WTC11 (cell line): ENCODE measurements at regions not wholly inside any gene's neighbourhood (a gene's known extent, or its start where the extent isn't known, plus 50 kb on each side); places are given as distances from the start of the nearest gene placed in this dataset.

Source experiments
- ATAC-seq: fragments of 200-7000 bp; cut with Tn5 transposase; 2 replicates; pipeline ENCODE4 v1.10.0; 2021; ENCODE audit warnings: mild to moderate bottlenecking, moderate library complexity
- CTCF ChIA-PET: fragments of 300-600 bp; sonication (Branson Sonifier 250); formaldehyde crosslinking; loops from one replicate; lab custom pipeline; 2021; ENCODE audit warnings: antibody characterized with exemption; lab: Charles Lee
- POLR2A ChIA-PET: fragments of 350-600 bp; sonication (Branson Sonifier 250); formaldehyde crosslinking; loops from one replicate; lab custom pipeline; 2021; ENCODE audit warnings: antibody characterized with exemption; lab: Charles Lee
- DNase-seq: peaks from one replicate; pipeline ENCODE4 v3.0.0; 2021; ENCODE audit warnings: low spot score
- H3K27ac Mint-ChIP-seq: 2 replicates; pipeline ENCODE4 v1.8.0; 2021; ENCODE audit warnings: mixed read lengths
- H3K27me3 Mint-ChIP-seq: 2 replicates; pipeline ENCODE4 v1.8.0; 2021; ENCODE audit warnings: low read depth, mild to moderate bottlenecking, moderate library complexity, mixed read lengths
- H3K36me3 Mint-ChIP-seq: 2 replicates; pipeline ENCODE4 v1.8.0; 2021; ENCODE audit warnings: mixed read lengths
- H3K4me1 Mint-ChIP-seq: 2 replicates; pipeline ENCODE4 v1.8.0; 2022; ENCODE audit warnings: mixed read lengths
- H3K4me3 Mint-ChIP-seq: 2 replicates; pipeline ENCODE4 v1.8.0; 2021; ENCODE audit warnings: mild to moderate bottlenecking, moderate library complexity, mixed read lengths
- H3K9me3 Mint-ChIP-seq: 2 replicates; pipeline ENCODE4 v1.8.0; 2021; ENCODE audit warnings: mixed read lengths
- CBFB ChIP-seq: sonication (generic); formaldehyde crosslinking; IDR thresholded peaks from 2 replicates; pipeline ENCODE4 v1.8.1; 2022; ENCODE audit warnings: mild to moderate bottlenecking, low read depth, missing genetic modification reagents
- CREM ChIP-seq: sonication (generic); formaldehyde crosslinking; IDR thresholded peaks from 2 replicates; pipeline ENCODE4 v1.8.1; 2022; ENCODE audit warnings: mild to moderate bottlenecking, missing genetic modification reagents, moderate library complexity
- ELF4 ChIP-seq: sonication (generic); formaldehyde crosslinking; IDR thresholded peaks from 2 replicates; pipeline ENCODE4 v1.8.1; 2022; ENCODE audit warnings: low read depth, mild to moderate bottlenecking, moderate library complexity, missing genetic modification reagents
- EMX1 ChIP-seq: fragments of 250-450 bp; sonication (Bioruptor Pico); IDR thresholded peaks from 2 replicates; pipeline ENCODE4 v1.8.0; 2021; ENCODE audit warnings: mild to moderate bottlenecking
- ESRRA ChIP-seq: sonication (generic); formaldehyde crosslinking; IDR thresholded peaks from 2 replicates; pipeline ENCODE4 v1.8.1; 2022; ENCODE audit warnings: mild to moderate bottlenecking, missing genetic modification reagents, borderline replicate concordance
- GRHL2 ChIP-seq: fragments of 250-450 bp; sonication (Bioruptor Pico); IDR thresholded peaks from 2 replicates; pipeline ENCODE4 v1.8.0; 2022; ENCODE audit warnings: mild to moderate bottlenecking, moderate library complexity; ENCODE audit not compliant: insufficient replicate concordance, severe bottlenecking
- GTF2I ChIP-seq: fragments of 250-450 bp; sonication (Bioruptor Pico); conservative IDR thresholded peaks from 2 replicates; pipeline ENCODE4 v1.4.0; 2021; ENCODE audit warnings: mild to moderate bottlenecking
- HMGA2 ChIP-seq: fragments of 250-450 bp; sonication (Bioruptor Pico); IDR thresholded peaks from 2 replicates; pipeline ENCODE4 v1.4.0; 2021; ENCODE audit warnings: mild to moderate bottlenecking, moderate library complexity
- JAZF1 ChIP-seq: fragments of 250-450 bp; sonication (Bioruptor Pico); IDR thresholded peaks from 2 replicates; pipeline ENCODE4 v1.9.0; 2021; ENCODE audit warnings: moderate library complexity, mild to moderate bottlenecking, inconsistent platforms
- SMAD3 ChIP-seq: sonication (generic); formaldehyde crosslinking; IDR thresholded peaks from 2 replicates; pipeline ENCODE4 v1.8.0; 2022; ENCODE audit warnings: missing genetic modification reagents, mild to moderate bottlenecking, borderline replicate concordance
- SMAD4 ChIP-seq: sonication (generic); formaldehyde crosslinking; IDR thresholded peaks from 2 replicates; pipeline ENCODE4 v1.8.0; 2022; ENCODE audit warnings: mild to moderate bottlenecking, missing genetic modification reagents
- SOX15 ChIP-seq: fragments of 250-450 bp; sonication (Bioruptor Pico); IDR thresholded peaks from 2 replicates; pipeline ENCODE4 v1.9.0; 2021; ENCODE audit warnings: mild to moderate bottlenecking
- TEAD1 ChIP-seq: sonication (generic); formaldehyde crosslinking; IDR thresholded peaks from 2 replicates; pipeline ENCODE4 v1.8.0; 2022; ENCODE audit warnings: mild to moderate bottlenecking, missing genetic modification reagents
- TEAD4 ChIP-seq: sonication (generic); formaldehyde crosslinking; IDR thresholded peaks from 2 replicates; pipeline ENCODE4 v1.8.0; 2022; ENCODE audit warnings: mild to moderate bottlenecking, missing genetic modification reagents
- ZBTB21 ChIP-seq: sonication (generic); formaldehyde crosslinking; IDR thresholded peaks from 2 replicates; pipeline ENCODE4 v1.8.1; 2023; ENCODE audit warnings: mild to moderate bottlenecking, missing genetic modification reagents, borderline replicate concordance
- ZBTB43 ChIP-seq: sonication (generic); formaldehyde crosslinking; IDR thresholded peaks from 2 replicates; pipeline ENCODE4 v1.8.1; 2023; ENCODE audit warnings: mild to moderate bottlenecking, missing genetic modification reagents
- ZNF121 ChIP-seq: sonication (generic); formaldehyde crosslinking; IDR thresholded peaks from 2 replicates; pipeline ENCODE4 v1.8.0; 2023; ENCODE audit warnings: missing genetic modification reagents
- ZNF317 ChIP-seq: sonication (generic); formaldehyde crosslinking; IDR thresholded peaks from 2 replicates; pipeline ENCODE4 v1.8.1; 2023; ENCODE audit warnings: low read depth, mild to moderate bottlenecking, moderate library complexity, missing genetic modification reagents, borderline replicate concordance
- ZNF416 ChIP-seq: fragments of 250-450 bp; sonication (Bioruptor Pico); IDR thresholded peaks from 2 replicates; pipeline ENCODE4 v1.9.0; 2021; ENCODE audit warnings: mild to moderate bottlenecking, inconsistent platforms
- ZNF671 ChIP-seq: fragments of 250-450 bp; sonication (Bioruptor Pico); IDR thresholded peaks from 2 replicates; pipeline ENCODE4 v1.8.0; 2021; ENCODE audit warnings: mild to moderate bottlenecking
- TF ChIP-seq, protein P1 (sequence below): fragments of 250-450 bp; sonication (Bioruptor Pico); IDR thresholded peaks from 2 replicates; pipeline ENCODE4 v1.9.0; 2021; ENCODE audit warnings: moderate library complexity, mild to moderate bottlenecking, inconsistent platforms, borderline replicate concordance
- TF ChIP-seq, protein P2 (sequence below): sonication (generic); formaldehyde crosslinking; IDR thresholded peaks from 2 replicates; pipeline ENCODE4 v1.8.1; 2023; ENCODE audit warnings: mild to moderate bottlenecking, missing genetic modification reagents, borderline replicate concordance

- Mint-ChIP-seq H3K9me3 (peaks cover 4% of the 10 kb centered on the region), H3K4me3 (no peak overlapping the region), H3K4me1 (0 out of 2 replicates have a peak, but pooled peaks cover 5% of the 10 kb centered on the region), H3K27me3 (no peaks in the 10 kb centered on the region), H3K36me3 (no peaks in the 10 kb centered on the region), H3K27ac (no peak overlapping the region)
- DNase-seq (no peak), ATAC-seq (no peak)
- POLR2A ChIA-PET: no interaction called here
- TF ChIP-seq CREM (CRISPR knock-in tag) (no peak), ZNF671 (CRISPR knock-in tag) (no peak), ZNF121 (CRISPR knock-in tag) (no peak), ZNF416 (CRISPR knock-in tag) (no peak), GRHL2 (no peak), EMX1 (no peak), HMGA2 (no peak), ZBTB21 (CRISPR knock-in tag) (no peak), JAZF1 (no peak), TEAD4 (no peak), SMAD4 (no peak), ESRRA (CRISPR knock-in tag) (no peak)
- TF ChIP-seq, protein P1, sequence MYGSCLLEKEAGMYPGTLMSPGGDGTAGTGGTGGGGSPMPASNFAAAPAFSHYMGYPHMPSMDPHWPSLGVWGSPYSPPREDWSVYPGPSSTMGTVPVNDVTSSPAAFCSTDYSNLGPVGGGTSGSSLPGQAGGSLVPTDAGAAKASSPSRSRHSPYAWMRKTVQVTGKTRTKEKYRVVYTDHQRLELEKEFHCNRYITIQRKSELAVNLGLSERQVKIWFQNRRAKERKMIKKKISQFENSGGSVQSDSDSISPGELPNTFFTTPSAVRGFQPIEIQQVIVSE (CRISPR knock-in tag): no peak
- TF ChIP-seq, protein P2, sequence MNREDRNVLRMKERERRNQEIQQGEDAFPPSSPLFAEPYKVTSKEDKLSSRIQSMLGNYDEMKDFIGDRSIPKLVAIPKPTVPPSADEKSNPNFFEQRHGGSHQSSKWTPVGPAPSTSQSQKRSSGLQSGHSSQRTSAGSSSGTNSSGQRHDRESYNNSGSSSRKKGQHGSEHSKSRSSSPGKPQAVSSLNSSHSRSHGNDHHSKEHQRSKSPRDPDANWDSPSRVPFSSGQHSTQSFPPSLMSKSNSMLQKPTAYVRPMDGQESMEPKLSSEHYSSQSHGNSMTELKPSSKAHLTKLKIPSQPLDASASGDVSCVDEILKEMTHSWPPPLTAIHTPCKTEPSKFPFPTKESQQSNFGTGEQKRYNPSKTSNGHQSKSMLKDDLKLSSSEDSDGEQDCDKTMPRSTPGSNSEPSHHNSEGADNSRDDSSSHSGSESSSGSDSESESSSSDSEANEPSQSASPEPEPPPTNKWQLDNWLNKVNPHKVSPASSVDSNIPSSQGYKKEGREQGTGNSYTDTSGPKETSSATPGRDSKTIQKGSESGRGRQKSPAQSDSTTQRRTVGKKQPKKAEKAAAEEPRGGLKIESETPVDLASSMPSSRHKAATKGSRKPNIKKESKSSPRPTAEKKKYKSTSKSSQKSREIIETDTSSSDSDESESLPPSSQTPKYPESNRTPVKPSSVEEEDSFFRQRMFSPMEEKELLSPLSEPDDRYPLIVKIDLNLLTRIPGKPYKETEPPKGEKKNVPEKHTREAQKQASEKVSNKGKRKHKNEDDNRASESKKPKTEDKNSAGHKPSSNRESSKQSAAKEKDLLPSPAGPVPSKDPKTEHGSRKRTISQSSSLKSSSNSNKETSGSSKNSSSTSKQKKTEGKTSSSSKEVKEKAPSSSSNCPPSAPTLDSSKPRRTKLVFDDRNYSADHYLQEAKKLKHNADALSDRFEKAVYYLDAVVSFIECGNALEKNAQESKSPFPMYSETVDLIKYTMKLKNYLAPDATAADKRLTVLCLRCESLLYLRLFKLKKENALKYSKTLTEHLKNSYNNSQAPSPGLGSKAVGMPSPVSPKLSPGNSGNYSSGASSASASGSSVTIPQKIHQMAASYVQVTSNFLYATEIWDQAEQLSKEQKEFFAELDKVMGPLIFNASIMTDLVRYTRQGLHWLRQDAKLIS (CRISPR knock-in tag): no peak
- CTCF ChIA-PET: no interaction called here
Measured at GRCh38 chr5:124566875-124567450, 179.5 kb downstream of the ZNF608 start.

DNA sequence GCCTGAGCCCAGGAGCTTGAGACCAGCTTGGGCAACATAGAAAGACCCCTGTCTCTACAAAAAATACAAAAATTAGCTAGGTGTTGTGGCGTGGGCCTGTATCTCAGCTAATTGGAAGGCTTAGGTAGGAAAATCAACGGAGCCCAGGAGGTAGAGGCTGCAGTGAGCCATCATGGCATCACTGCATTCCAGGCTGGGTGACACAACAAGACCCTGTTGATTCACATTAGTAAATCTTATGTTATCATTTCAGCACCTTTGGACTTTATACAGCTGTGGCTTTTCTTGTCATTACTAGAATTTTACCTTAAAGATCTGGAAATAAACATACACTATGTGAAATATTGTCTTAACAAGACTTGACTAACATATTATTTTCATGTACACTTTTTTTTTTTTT, 185.0 kb downstream of the ZNF608 start:
- H3K27me3 Mint-ChIP-seq: peaks cover 3% of the 10 kb centered on the region; the same call in 1 of the 2 replicates
- ATAC-seq: no peak
- H3K27ac Mint-ChIP-seq: no peak overlapping the region
- peaks cover 6% of the 10 kb centered on the region for H3K36me3 Mint-ChIP-seq
- ChIA-PET POLR2A (no interaction called here), CTCF (no interaction called here)
- peaks cover 16% of the 10 kb centered on the region for H3K9me3 Mint-ChIP-seq
- no peak for TF ChIP-seq SMAD3
- TF ChIP-seq CBFB (CRISPR knock-in tag): no peak
- no peak for TF ChIP-seq GTF2I
- no peak for TF ChIP-seq ZNF317 (CRISPR knock-in tag)
- TF ChIP-seq ELF4 (CRISPR knock-in tag): no peak
- TF ChIP-seq, protein P1 (CRISPR knock-in tag): no peak
- no peak for TF ChIP-seq ZNF121 (CRISPR knock-in tag)
- no peak for TF ChIP-seq JAZF1
- TF ChIP-seq SOX15 (CRISPR knock-in tag): no peak
- TF ChIP-seq ZBTB43 (CRISPR knock-in tag): no peak
- no peak for TF ChIP-seq TEAD1 (CRISPR knock-in tag)
- no peak for DNase-seq
- H3K4me1 Mint-ChIP-seq: no peaks in the 10 kb centered on the region
- H3K4me3 Mint-ChIP-seq: no peak overlapping the region
